ENCODE measurements at regions not wholly inside any gene's neighbourhood (a gene's known extent, or its start where the extent isn't known, plus 50 kb on each side); places are given as distances from the start of the nearest gene placed in this dataset.

- DNase-seq (ENCODE audit: low read depth in 2 of 2) = no peak
These were observed 584.1 kb upstream of the BTBD3 start for GRCh38 chr20:11333634-11334033.

- no peak for DNase-seq (ENCODE audit: low read depth in 2 of 2)
These were observed 580.1 kb upstream of the BTBD3 start for GRCh38 chr20:11337361-11338130.

- DNase-seq (ENCODE audit: low read depth in 2 of 2) = no peak
These were observed 579.0 kb upstream of the BTBD3 start for GRCh38 chr20:11338496-11339306.

GRCh38 chr20:11344939-11345338, 572.8 kb upstream of the BTBD3 start:
- no peak for DNase-seq (ENCODE audit: low read depth in 2 of 2)

GRCh38 chr20:11347738-11348137, 570.0 kb upstream of the BTBD3 start:
- DNase-seq (ENCODE audit: low read depth in 2 of 2) = no peak

- DNase-seq (ENCODE audit: low read depth in 2 of 2) = no peak
These were observed 567.3 kb upstream of the BTBD3 start for GRCh38 chr20:11350126-11351005.

GRCh38 chr20:11352041-11352440, 565.7 kb upstream of the BTBD3 start:
- no peak for DNase-seq (ENCODE audit: low read depth in 2 of 2)

GRCh38 chr20:11354846-11355245, 562.8 kb upstream of the BTBD3 start:
- DNase-seq (ENCODE audit: low read depth in 2 of 2) = no peak

- no peak for DNase-seq (ENCODE audit: low read depth in 2 of 2)
These were observed 562.3 kb upstream of the BTBD3 start for GRCh38 chr20:11355345-11355744.

- DNase-seq (ENCODE audit: low read depth in 2 of 2) = no peak
These were observed 561.6 kb upstream of the BTBD3 start for GRCh38 chr20:11356061-11356460.

- no peak for DNase-seq (ENCODE audit: low read depth in 2 of 2)
These were observed 555.2 kb upstream of the BTBD3 start for GRCh38 chr20:11362450-11362849.

- DNase-seq (ENCODE audit: low read depth in 2 of 2) = no peak
These were observed 553.0 kb upstream of the BTBD3 start for GRCh38 chr20:11364736-11365135.

GRCh38 chr20:11366660-11367059, 551.0 kb upstream of the BTBD3 start:
- no peak for DNase-seq (ENCODE audit: low read depth in 2 of 2)

GRCh38 chr20:11368499-11368898, 549.2 kb upstream of the BTBD3 start:
- DNase-seq (ENCODE audit: low read depth in 2 of 2) = no peak

GRCh38 chr20:11368965-11369711, 548.6 kb upstream of the BTBD3 start:
- no peak for DNase-seq (ENCODE audit: low read depth in 2 of 2)

GRCh38 chr20:11371831-11372230, 545.9 kb upstream of the BTBD3 start:
- DNase-seq (ENCODE audit: low read depth in 2 of 2) = no peak

- no peak for DNase-seq (ENCODE audit: low read depth in 2 of 2)
These were observed 544.6 kb upstream of the BTBD3 start for GRCh38 chr20:11372876-11373790.

GRCh38 chr20:11375335-11375734, 542.4 kb upstream of the BTBD3 start:
- no peak for DNase-seq (ENCODE audit: low read depth in 2 of 2)

GRCh38 chr20:11375966-11376365, 541.7 kb upstream of the BTBD3 start:
- no peak for DNase-seq (ENCODE audit: low read depth in 2 of 2)

GRCh38 chr20:11376420-11376819, 541.3 kb upstream of the BTBD3 start:
- DNase-seq (ENCODE audit: low read depth in 2 of 2) = no peak
